Renal cortex interstitium (tissue), 11 donors: ENCODE measurements at regions not wholly inside any gene's neighbourhood (a gene's known extent, or its start where the extent isn't known, plus 50 kb on each side); places are given as distances from the start of the nearest gene placed in this dataset.
"Not testable (repeated sequence)": the region's sequence is repeated elsewhere in the genome, so short reads cannot be mapped to it uniquely, and the experiment has no call there.

Experiments
- DNase-seq, 11 donors: peaks; one replicate each; pipeline ENCODE4 v3.0.0-alpha.2; 2013; ENCODE audit warnings: low read depth in 9 of 11, low spot score in 4 of 11; ENCODE audit errors: extremely low read depth in 1 of 11

DNA sequence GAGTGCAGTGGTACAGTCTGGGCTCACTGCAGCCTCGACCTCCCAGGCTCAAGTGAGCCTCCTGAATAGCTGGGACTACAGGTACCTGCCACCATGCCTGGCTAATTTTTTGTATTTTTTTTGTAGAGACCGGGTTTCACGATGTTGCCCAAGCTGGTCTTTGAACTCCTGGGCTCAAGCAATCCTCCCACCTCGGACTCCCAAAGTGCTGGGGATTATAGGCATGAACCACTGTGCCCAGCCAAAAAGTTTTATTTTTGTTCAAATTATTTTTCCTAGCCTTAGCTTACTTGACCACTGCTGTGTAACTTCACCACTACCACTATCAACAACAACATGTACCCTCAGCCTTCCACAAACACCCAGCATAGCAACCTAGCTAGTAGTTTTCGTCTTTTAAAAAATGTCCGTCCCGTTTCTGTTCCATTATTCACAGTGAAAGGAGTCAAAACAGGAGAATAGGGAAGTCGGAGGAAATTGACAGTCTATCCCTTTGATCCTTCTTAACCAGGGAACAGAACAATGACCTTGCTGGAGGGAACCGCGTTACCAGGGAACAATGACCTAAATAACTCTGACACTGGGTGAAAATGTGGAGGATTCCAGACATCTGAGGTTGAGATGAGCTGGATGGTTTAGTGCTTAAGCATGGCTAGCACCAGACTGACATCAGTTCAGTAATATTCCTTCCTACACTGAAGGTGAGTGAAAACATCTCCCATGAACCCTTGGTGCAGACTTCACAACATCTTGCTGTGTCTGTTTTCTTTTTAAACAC, 69.2 kb upstream of the ARL4C start:
- no peak for DNase-seq

DNA sequence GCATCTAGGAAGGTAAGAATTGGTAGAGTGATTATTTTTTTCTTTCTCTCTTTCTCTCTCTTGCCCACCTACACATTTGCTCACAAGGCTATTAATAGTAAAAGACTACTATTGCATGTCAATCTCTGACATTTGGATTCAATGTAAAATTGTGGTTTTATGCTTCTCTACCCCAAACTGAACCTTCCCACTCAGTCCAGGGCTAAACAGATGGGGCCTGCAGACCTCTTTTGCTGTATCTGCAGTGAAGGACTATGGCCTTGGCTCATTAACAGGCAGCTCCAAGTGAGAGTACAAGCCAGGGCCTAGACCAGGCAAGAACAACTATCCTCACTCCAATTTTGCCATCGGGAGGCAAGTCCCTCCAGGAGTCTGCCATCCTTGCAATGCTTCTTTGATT, 68.3 kb upstream of the ARL4C start:
- DNase-seq = no peak

GRCh38 chr2:234564699-234565098, 67.8 kb upstream of the ARL4C start:
- no peak for DNase-seq

GRCh38 chr2:234559609-234560008, 62.7 kb upstream of the ARL4C start:
- no peak for DNase-seq

DNA sequence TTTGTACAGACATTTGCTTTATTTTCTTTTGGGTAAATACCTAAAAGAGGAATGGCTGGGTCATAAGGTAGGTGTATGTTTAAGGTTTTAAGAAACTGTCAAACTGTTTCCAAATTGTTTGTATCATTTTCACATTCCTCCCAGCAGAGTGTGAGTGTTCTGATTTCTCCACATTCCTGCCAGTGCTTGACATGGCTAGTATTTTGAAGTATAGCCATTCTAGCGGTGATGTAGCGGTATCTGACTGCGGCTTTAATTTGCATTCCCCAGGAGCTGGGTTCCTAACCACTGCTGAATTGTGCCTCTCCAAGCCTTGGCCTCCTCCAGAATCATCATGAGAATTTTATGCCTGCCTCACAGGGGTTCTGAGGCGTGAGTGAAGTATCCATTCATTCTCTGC, 61.8 kb upstream of the ARL4C start:
- DNase-seq = no peak

DNA sequence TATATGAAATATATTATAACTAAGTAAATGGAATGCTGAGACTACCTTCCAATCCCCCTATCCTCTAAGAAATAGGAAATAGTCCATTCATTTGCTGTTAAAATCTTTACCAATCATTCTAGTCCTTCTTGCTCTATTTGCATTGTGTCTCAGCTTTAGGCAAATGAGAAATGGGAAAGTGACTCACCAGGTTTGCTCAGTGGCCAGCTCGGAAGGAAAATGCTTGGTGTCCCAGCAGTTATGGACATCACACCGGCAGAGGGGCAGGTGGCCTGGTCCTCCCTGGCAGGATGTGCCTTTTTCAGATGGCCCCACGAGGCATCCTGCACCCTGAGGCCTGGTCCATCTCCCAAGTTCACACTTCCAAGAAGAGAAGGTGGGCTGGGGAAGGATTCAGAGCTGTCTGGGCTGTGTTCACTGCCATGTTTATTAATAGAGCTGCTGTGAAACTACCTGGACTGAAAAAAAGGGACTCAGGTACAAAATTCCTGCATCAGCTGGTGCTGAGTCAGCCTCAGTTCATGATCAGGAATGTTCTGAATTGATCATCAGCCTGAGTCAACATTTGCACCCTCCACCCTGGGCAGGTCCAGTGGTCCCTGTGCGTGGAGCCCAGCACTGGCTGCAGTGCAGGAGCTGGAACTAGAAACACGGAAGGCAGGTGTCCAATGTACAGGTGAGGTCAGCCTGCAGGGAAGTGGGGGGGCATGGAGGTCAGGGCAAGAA, 60.1 kb upstream of the ARL4C start:
- DNase-seq = no peak

- DNase-seq = no peak
Observed at GRCh38 chr2:234555616-234556249, 58.9 kb upstream of the ARL4C start.

GRCh38 chr2:234555161-234555560, 58.3 kb upstream of the ARL4C start:
- no peak for DNase-seq

GRCh38 chr2:234553223-234553622, 56.3 kb upstream of the ARL4C start:
- DNase-seq = not testable (repeated sequence)

DNA sequence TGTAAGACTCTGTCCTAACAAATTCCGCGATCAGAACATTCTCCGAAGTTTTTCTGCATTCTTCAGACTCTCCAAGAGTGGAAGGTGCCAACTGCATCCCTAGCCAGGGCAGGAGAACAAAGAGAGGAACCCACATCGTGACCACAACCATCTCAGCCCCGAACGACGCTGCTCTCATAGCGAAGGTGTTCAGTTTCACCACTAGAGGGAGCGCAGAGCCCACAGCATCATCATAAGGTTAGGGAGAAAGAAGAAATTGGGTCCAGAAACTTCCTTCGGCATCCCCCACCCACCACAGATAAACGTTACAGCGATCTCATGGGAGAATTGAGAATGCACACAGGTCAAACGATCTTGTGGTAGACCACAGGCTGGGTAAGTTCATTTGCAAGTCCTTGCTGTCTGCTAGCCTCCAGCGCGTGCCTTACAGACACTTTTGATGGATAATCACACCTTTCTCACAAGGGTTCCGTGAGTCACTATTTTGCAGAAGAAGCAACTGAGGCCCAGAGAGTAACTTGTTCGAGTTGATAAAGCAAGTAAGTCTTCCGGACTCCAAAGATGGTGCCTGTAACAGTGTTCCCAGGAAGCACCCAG, 53.7 kb upstream of the ARL4C start:
- DNase-seq = peak in 10 of 11 donors; percentile 39 to 65 (median 60)

DNA sequence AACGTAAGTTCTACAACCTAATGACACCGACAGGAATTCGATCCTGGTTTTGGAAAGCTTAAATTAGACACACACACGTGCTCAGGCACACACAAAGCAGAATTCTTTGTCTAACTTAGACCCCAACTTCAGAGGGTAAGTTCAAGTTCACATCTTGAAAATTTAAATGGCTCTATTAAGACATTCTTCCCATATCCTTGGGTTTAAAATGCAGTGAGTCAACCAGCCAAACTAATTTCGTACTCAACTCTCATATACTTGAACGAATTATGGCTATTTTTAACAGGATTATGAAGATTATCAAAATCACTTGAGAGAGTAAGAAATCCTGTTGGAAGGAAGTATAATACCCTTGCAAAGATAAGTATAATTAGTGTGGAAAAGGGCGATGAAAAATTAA, 53.2 kb upstream of the ARL4C start:
- DNase-seq = no peak

- DNase-seq = no peak
Observed at GRCh38 chr2:234548695-234549420, 52.0 kb upstream of the ARL4C start.

DNA sequence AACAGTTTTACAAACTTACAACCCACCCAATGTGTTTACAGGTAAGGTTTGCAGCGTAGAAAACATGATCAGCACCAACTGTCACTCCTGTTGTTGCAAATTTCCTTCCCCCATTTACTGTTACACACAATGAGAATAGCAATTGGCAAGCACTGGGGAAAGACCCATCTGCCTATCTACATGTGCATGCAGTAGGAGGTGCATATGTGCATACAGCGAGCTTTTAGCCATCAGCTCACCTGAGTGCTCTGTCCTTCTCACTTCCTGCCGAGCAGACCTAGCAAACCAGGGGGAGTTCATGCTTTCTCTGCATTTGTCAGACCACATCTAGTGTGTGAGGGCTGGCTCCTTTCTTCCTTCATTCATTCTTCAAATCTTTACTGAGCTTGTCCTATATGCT, 49.9 kb upstream of the ARL4C start:
- DNase-seq = no peak
